HG02981 (cell line): ENCODE measurements at regions not wholly inside any gene's neighbourhood (a gene's known extent, or its start where the extent isn't known, plus 50 kb on each side); places are given as distances from the start of the nearest gene placed in this dataset.
"Not testable (repeated sequence)": the region's sequence is repeated elsewhere in the genome, so short reads cannot be mapped to it uniquely, and the experiment has no call there.

Experiments
- ATAC-seq: cut with Tn5 transposase; IDR thresholded peaks from one replicate; pipeline ENCODE4 v1.9.1; 2021; ENCODE audit warnings: mild to moderate bottlenecking, moderate library complexity; ENCODE audit not compliant: unreplicated experiment

GRCh38 chr6:155828989-155829388 is 373.4 kb upstream of the NOX3 start:
- ATAC-seq, result no peak

GRCh38 chr6:155818698-155819097 is 363.1 kb upstream of the NOX3 start:
- no peak for ATAC-seq

GRCh38 chr6:155813548-155813947 is 357.9 kb upstream of the NOX3 start:
- no peak for ATAC-seq

GRCh38 chr6:155807243-155807642 is 351.6 kb upstream of the NOX3 start:
- no peak for ATAC-seq

- ATAC-seq, result no peak
Measured at GRCh38 chr6:155801046-155801445, 345.4 kb upstream of the NOX3 start.

GRCh38 chr6:155798876-155799275 is 343.2 kb upstream of the NOX3 start:
- not testable (repeated sequence) for ATAC-seq

GRCh38 chr6:155795173-155795796 is 339.6 kb upstream of the NOX3 start:
- ATAC-seq, result no peak

GRCh38 chr6:155791891-155792290 is 336.3 kb upstream of the NOX3 start:
- no peak for ATAC-seq

GRCh38 chr6:155791186-155791585 is 335.5 kb upstream of the NOX3 start:
- no peak for ATAC-seq

GRCh38 chr6:155787168-155787567 is 331.5 kb upstream of the NOX3 start:
- ATAC-seq, result no peak

- no peak for ATAC-seq
Measured at GRCh38 chr6:155786528-155786927, 330.9 kb upstream of the NOX3 start.

- ATAC-seq, result no peak
Measured at GRCh38 chr6:155782739-155783459, 327.3 kb upstream of the NOX3 start.

GRCh38 chr6:155782320-155782731 is 326.7 kb upstream of the NOX3 start:
- ATAC-seq, result no peak

GRCh38 chr6:155779456-155779855 is 323.8 kb upstream of the NOX3 start:
- ATAC-seq, result no peak

GRCh38 chr6:155778336-155778735 is 322.7 kb upstream of the NOX3 start:
- ATAC-seq, result no peak

- no peak for ATAC-seq
Measured at GRCh38 chr6:155771822-155772221, 316.2 kb upstream of the NOX3 start.

GRCh38 chr6:155770856-155771255 is 315.2 kb upstream of the NOX3 start:
- no peak for ATAC-seq

- ATAC-seq, result no peak
Measured at GRCh38 chr6:155770313-155770712, 314.7 kb upstream of the NOX3 start.

- no peak for ATAC-seq
Measured at GRCh38 chr6:155765275-155766194, 309.9 kb upstream of the NOX3 start.

GRCh38 chr6:155762649-155763048 is 307.0 kb upstream of the NOX3 start:
- no peak for ATAC-seq

- ATAC-seq, result no peak
Measured at GRCh38 chr6:155755452-155755851, 299.8 kb upstream of the NOX3 start.

- not testable (repeated sequence) for ATAC-seq
Measured at GRCh38 chr6:155748778-155749177, 293.1 kb upstream of the NOX3 start.
